M059J (cell line): ENCODE measurements at regions not wholly inside any gene's neighbourhood (a gene's known extent, or its start where the extent isn't known, plus 50 kb on each side); places are given as distances from the start of the nearest gene placed in this dataset.
A peak's percentile ranks its signal among the peaks of the same experiment; 100 is the strongest.

Experiments used
- DNase-seq: peaks from one replicate; pipeline ENCODE4 v3.0.0-alpha.2; 2012; ENCODE audit warnings: low read depth

- peak; percentile 92 for DNase-seq
Measured at GRCh38 chr12:66066137-66066928, 64.2 kb downstream of the LLPH start.

- DNase-seq, result peak; percentile 43
Measured at GRCh38 chr12:66065641-66066136, 64.9 kb downstream of the LLPH start.

DNA sequence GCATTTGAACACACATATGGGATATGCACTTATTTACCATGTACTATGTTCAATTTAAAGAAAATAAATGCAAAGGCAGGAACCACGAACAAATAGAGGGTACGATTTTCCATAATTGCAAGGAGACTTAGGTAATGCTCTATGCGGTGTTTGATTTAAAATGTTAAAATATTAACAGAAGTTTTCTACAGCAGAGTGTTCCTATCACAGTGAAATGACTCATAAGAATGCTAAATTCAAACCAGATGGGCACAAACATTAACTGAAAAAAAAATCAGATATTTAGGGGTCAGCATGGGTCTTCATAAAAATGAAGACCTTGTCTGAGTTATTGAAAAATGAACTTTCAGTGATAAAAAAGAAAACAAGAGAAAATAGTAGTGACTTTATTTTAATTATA is 65.4 kb downstream of the LLPH start:
- no peak for DNase-seq

DNA sequence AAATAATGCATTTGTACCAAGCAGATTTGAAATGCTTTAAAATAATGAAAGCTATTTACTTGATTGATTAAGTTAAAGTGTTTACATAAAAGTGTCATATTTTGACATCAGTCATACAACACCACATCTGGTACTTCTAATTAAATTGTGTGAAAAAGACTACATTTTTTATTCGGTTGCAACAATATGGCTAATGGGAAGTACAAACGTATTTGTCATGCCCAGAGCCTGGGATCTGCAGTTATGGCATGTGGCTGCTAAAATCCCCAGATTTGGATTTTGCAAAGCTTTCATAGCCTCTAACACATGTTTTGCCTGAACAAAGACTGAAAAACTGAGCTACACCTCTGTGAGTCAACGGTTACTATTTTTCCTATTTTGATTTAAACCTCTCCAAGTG is 66.6 kb downstream of the LLPH start:
- DNase-seq, result no peak

DNA sequence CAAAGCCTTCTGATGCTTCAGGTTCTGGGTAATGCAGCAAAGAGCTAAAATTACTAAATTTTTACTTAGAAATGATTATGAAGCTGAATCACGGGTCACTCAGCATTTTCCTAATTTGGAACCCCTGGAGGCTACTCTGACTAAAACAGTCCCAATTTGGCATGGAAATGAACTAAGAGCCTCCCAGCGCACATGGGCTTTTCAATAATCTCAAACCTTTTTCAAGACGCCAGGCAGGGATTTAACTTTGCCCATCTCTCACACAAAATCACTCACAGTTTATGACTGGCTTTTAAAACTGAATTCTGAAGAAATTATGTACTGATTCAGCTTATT is 68.3 kb downstream of the LLPH start:
- DNase-seq, result no peak

- DNase-seq, result no peak
Measured at GRCh38 chr12:66061557-66062289, 68.8 kb downstream of the LLPH start.

GRCh38 chr12:66061076-66061475 is 69.5 kb downstream of the LLPH start:
- DNase-seq, result no peak

DNA sequence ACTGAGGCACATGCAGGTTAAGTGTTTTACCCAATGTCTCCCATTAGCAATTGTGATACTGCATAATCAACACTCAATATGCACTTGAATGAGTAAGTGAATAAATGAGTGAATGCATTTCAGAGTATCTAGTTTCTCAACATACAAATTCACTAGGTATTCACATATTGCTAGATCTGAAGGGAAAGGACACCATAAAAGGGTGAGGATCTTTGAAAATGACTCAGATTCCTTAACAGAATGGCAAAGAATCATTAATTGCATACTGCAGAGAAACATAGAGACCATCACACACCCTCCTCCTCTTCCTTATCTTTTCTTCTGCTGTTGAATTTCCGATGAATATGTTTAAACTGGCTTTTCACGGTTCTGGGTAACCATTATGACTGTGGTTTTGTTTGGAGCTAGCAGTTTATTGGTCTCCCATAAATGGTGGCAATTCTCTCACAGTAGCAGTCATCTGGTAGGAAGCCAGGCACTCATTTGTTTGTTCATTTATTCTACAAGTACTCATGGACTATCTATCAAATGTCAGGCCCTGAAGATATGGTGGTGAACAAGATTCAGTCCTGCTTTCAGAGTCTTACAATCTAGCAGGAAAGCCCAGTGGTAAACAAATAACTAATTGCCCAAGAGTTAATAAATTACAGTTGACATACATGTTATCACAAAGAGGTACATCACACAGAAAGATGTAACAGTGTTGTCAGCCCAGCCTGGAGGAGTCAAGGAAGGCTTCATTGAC is 70.2 kb downstream of the LLPH start:
- peak; percentile 21 for DNase-seq

- DNase-seq, result no peak
Measured at GRCh38 chr12:66059666-66060065, 70.9 kb downstream of the LLPH start.

- DNase-seq, result no peak
Measured at GRCh38 chr12:66058554-66058953, 72.0 kb downstream of the LLPH start.

DNA sequence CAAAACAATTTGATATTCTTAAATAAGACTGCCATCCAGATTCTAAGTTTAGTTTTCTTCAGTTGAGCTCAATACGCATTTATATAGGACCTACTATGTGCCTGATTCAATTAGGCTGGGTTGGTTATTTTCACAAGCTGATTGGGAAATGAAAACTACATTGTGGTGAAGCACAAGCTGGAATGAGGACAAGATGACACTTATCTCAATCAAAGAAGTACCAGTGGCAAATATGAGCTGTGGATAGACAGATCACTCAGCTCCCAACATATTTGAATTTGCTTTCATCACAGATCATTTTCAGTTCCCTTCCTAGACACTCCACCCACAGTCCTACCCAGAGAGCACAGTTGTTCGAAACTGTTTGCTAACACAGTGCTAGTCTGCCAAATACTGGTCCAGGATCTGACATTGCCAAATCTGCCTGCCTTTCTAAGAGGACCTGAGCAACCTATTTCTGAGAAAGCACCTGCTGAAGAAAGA is 74.7 kb downstream of the LLPH start:
- no peak for DNase-seq

GRCh38 chr12:66052988-66053615 is 77.4 kb downstream of the LLPH start:
- no peak for DNase-seq

GRCh38 chr12:66051361-66051760 is 79.2 kb downstream of the LLPH start:
- no peak for DNase-seq

GRCh38 chr12:66050610-66051009 is 79.9 kb downstream of the LLPH start:
- no peak for DNase-seq

- DNase-seq, result no peak
Measured at GRCh38 chr12:66050283-66050576, 80.3 kb downstream of the LLPH start.

- no peak for DNase-seq
Measured at GRCh38 chr12:66049538-66050282, 80.8 kb downstream of the LLPH start.

GRCh38 chr12:66048835-66049537 is 81.6 kb downstream of the LLPH start:
- peak; percentile 34 for DNase-seq

DNA sequence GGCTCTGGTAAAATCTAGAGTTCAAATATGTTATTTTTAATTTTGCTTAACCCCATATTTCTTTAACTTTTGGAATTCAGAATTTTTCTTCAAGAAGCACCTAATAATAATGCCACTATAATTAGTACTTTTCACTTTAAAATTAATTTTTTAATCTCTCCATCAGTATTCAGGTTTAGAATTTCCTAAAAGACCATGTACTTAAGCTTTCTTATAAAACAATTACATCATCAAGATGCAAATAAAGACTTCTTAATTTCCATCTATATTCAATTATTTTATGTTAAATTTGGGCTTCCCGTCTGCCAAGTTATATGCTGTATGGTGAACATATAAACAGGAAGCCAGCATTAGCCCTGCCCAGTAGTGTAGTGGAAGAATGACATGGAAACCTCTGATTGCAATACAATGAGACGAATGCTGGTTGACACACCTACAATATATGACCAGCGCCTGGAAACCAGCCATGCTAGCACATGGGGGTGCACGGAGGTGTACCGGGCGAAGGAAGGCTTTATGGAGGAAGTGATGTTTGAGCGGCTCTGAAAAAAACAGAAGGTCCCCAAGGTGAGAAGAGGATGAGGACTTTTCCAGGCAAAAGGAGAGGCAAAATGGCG is 82.2 kb downstream of the LLPH start:
- DNase-seq, result no peak

- DNase-seq, result no peak
Measured at GRCh38 chr12:66047411-66048021, 83.0 kb downstream of the LLPH start.

- DNase-seq, result no peak
Measured at GRCh38 chr12:66045506-66045905, 85.0 kb downstream of the LLPH start.
